WTC11 (cell line): ENCODE measurements at regions not wholly inside any gene's neighbourhood (a gene's known extent, or its start where the extent isn't known, plus 50 kb on each side); places are given as distances from the start of the nearest gene placed in this dataset.

Source experiments
- ATAC-seq: fragments of 200-7000 bp; cut with Tn5 transposase; 2 replicates; pipeline ENCODE4 v1.10.0; 2021; ENCODE audit warnings: mild to moderate bottlenecking, moderate library complexity
- CTCF ChIA-PET: fragments of 300-600 bp; sonication (Branson Sonifier 250); formaldehyde crosslinking; loops from one replicate; lab custom pipeline; 2021; ENCODE audit warnings: antibody characterized with exemption; lab: Charles Lee
- POLR2A ChIA-PET: fragments of 350-600 bp; sonication (Branson Sonifier 250); formaldehyde crosslinking; loops from one replicate; lab custom pipeline; 2021; ENCODE audit warnings: antibody characterized with exemption; lab: Charles Lee
- DNase-seq: peaks from one replicate; pipeline ENCODE4 v3.0.0; 2021; ENCODE audit warnings: low spot score
- H3K27ac Mint-ChIP-seq: 2 replicates; pipeline ENCODE4 v1.8.0; 2021; ENCODE audit warnings: mixed read lengths
- H3K27me3 Mint-ChIP-seq: 2 replicates; pipeline ENCODE4 v1.8.0; 2021; ENCODE audit warnings: low read depth, mild to moderate bottlenecking, moderate library complexity, mixed read lengths
- H3K36me3 Mint-ChIP-seq: 2 replicates; pipeline ENCODE4 v1.8.0; 2021; ENCODE audit warnings: mixed read lengths
- H3K4me1 Mint-ChIP-seq: 2 replicates; pipeline ENCODE4 v1.8.0; 2022; ENCODE audit warnings: mixed read lengths
- H3K4me3 Mint-ChIP-seq: 2 replicates; pipeline ENCODE4 v1.8.0; 2021; ENCODE audit warnings: mild to moderate bottlenecking, moderate library complexity, mixed read lengths
- H3K9me3 Mint-ChIP-seq: 2 replicates; pipeline ENCODE4 v1.8.0; 2021; ENCODE audit warnings: mixed read lengths
- CREB1 ChIP-seq: sonication (generic); formaldehyde crosslinking; IDR thresholded peaks from 2 replicates; pipeline ENCODE4 v1.8.0; 2023; ENCODE audit warnings: mild to moderate bottlenecking, missing genetic modification reagents
- CREM ChIP-seq: sonication (generic); formaldehyde crosslinking; IDR thresholded peaks from 2 replicates; pipeline ENCODE4 v1.8.1; 2022; ENCODE audit warnings: mild to moderate bottlenecking, missing genetic modification reagents, moderate library complexity
- FOXK1 ChIP-seq: sonication (generic); formaldehyde crosslinking; IDR thresholded peaks from 2 replicates; pipeline ENCODE4 v1.8.0; 2022; ENCODE audit warnings: mild to moderate bottlenecking, moderate library complexity, missing genetic modification reagents
- FOXP1 ChIP-seq: sonication (generic); formaldehyde crosslinking; IDR thresholded peaks from 2 replicates; pipeline ENCODE4 v1.8.0; 2022; ENCODE audit warnings: missing genetic modification reagents, mild to moderate bottlenecking, moderate library complexity, borderline replicate concordance
- GABPB1 ChIP-seq: sonication (generic); formaldehyde crosslinking; IDR thresholded peaks from 2 replicates; pipeline ENCODE4 v1.8.1; 2023; ENCODE audit warnings: mild to moderate bottlenecking, missing genetic modification reagents
- HMGA2 ChIP-seq: fragments of 250-450 bp; sonication (Bioruptor Pico); IDR thresholded peaks from 2 replicates; pipeline ENCODE4 v1.4.0; 2021; ENCODE audit warnings: mild to moderate bottlenecking, moderate library complexity
- JAZF1 ChIP-seq: fragments of 250-450 bp; sonication (Bioruptor Pico); IDR thresholded peaks from 2 replicates; pipeline ENCODE4 v1.9.0; 2021; ENCODE audit warnings: moderate library complexity, mild to moderate bottlenecking, inconsistent platforms
- NFATC4 ChIP-seq: fragments of 250-450 bp; sonication (Bioruptor Pico); IDR thresholded peaks from 2 replicates; pipeline ENCODE4 v1.9.0; 2021; ENCODE audit warnings: mild to moderate bottlenecking
- NR1H2 ChIP-seq: sonication (generic); formaldehyde crosslinking; IDR thresholded peaks from 2 replicates; pipeline ENCODE4 v1.9.0; 2021; ENCODE audit warnings: mild to moderate bottlenecking, moderate library complexity, missing genetic modification reagents
- NR3C1 ChIP-seq: sonication (generic); formaldehyde crosslinking; conservative IDR thresholded peaks from 2 replicates; pipeline ENCODE4 v1.8.1; 2023; ENCODE audit warnings: low read depth, mild to moderate bottlenecking, missing genetic modification reagents
- SMAD3 ChIP-seq: sonication (generic); formaldehyde crosslinking; IDR thresholded peaks from 2 replicates; pipeline ENCODE4 v1.8.0; 2022; ENCODE audit warnings: missing genetic modification reagents, mild to moderate bottlenecking, borderline replicate concordance
- SMAD4 ChIP-seq: sonication (generic); formaldehyde crosslinking; IDR thresholded peaks from 2 replicates; pipeline ENCODE4 v1.8.0; 2022; ENCODE audit warnings: mild to moderate bottlenecking, missing genetic modification reagents
- ZNF219 ChIP-seq: sonication (generic); formaldehyde crosslinking; IDR thresholded peaks from 2 replicates; pipeline ENCODE4 v1.8.0; 2023; ENCODE audit warnings: missing genetic modification reagents, mild to moderate bottlenecking, borderline replicate concordance
- ZNF396 ChIP-seq: fragments of 250-450 bp; sonication (Bioruptor Pico); IDR thresholded peaks from 2 replicates; pipeline ENCODE4 v1.8.0; 2021; ENCODE audit warnings: mild to moderate bottlenecking, moderate library complexity, borderline replicate concordance
- ZNF423 ChIP-seq: fragments of 250-450 bp; sonication (Bioruptor Pico); IDR thresholded peaks from 2 replicates; pipeline ENCODE4 v2.1.2; 2022; ENCODE audit warnings: mild to moderate bottlenecking, moderate library complexity
- TF ChIP-seq, protein P1 (sequence below): sonication (generic); formaldehyde crosslinking; IDR thresholded peaks from 2 replicates; pipeline ENCODE4 v1.8.0; 2022; ENCODE audit warnings: missing genetic modification reagents
- TF ChIP-seq, protein P2 (sequence below): fragments of 250-450 bp; sonication (Bioruptor Pico); IDR thresholded peaks from 2 replicates; pipeline ENCODE4 v1.9.0; 2021; ENCODE audit warnings: moderate library complexity, mild to moderate bottlenecking, inconsistent platforms, borderline replicate concordance
- TF ChIP-seq, protein P3 (sequence below): fragments of 250-450 bp; sonication (Bioruptor Pico); IDR thresholded peaks from 2 replicates; pipeline ENCODE4 v1.9.0; 2021; ENCODE audit warnings: mild to moderate bottlenecking, borderline replicate concordance
- TF ChIP-seq, protein P4 (sequence below): sonication (generic); formaldehyde crosslinking; IDR thresholded peaks from 2 replicates; pipeline ENCODE4 v1.8.1; 2023; ENCODE audit warnings: mild to moderate bottlenecking, missing genetic modification reagents, borderline replicate concordance

DNA sequence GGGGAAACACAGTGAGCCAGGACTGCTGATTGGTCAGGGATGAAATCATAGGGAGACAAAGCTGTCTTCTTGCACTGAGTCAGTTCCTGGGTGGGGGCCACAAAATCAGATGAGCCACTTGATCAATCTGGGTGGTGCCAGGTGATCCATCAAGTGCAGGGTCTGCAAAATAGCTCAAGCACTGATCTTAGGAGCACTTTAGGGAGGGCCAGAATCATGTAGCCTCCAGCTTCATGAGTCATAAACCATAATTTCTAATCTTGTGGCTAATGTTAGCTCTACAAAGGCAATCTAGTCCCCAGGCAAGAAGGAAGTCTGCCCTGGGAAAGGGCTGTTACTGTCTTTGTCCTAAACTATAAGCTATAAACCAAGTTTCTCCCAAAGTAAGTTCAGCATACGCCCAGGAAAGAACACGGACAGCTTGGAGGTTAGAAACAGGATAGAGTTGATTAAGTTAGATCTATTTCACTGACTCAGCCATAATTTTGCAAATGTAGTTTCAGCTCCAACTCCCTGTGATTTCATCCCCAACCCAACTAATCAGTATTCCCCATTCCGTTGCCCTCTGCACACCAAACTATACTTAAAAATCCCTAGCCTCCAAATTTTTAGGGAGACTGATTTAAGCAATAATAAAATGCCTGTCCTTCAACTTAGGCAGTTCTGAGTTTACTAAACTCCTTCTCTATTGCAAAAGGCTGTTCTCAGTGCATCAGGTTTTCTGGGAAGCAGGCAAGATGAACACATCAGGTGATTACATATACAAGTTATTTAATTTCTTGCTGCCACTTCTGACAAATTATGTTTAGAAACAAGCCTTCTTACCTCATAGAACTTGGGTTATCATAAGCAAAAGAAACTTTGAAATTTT is 226.9 kb upstream of the SPOPL start (continued):
- TF ChIP-seq, protein P1, sequence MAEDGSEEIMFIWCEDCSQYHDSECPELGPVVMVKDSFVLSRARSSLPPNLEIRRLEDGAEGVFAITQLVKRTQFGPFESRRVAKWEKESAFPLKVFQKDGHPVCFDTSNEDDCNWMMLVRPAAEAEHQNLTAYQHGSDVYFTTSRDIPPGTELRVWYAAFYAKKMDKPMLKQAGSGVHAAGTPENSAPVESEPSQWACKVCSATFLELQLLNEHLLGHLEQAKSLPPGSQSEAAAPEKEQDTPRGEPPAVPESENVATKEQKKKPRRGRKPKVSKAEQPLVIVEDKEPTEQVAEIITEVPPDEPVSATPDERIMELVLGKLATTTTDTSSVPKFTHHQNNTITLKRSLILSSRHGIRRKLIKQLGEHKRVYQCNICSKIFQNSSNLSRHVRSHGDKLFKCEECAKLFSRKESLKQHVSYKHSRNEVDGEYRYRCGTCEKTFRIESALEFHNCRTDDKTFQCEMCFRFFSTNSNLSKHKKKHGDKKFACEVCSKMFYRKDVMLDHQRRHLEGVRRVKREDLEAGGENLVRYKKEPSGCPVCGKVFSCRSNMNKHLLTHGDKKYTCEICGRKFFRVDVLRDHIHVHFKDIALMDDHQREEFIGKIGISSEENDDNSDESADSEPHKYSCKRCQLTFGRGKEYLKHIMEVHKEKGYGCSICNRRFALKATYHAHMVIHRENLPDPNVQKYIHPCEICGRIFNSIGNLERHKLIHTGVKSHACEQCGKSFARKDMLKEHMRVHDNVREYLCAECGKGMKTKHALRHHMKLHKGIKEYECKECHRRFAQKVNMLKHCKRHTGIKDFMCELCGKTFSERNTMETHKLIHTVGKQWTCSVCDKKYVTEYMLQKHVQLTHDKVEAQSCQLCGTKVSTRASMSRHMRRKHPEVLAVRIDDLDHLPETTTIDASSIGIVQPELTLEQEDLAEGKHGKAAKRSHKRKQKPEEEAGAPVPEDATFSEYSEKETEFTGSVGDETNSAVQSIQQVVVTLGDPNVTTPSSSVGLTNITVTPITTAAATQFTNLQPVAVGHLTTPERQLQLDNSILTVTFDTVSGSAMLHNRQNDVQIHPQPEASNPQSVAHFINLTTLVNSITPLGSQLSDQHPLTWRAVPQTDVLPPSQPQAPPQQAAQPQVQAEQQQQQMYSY: no peak
- TF ChIP-seq CREM (no peak), SMAD3 (CRISPR knock-in tag) (no peak), FOXK1 (no peak)

DNA sequence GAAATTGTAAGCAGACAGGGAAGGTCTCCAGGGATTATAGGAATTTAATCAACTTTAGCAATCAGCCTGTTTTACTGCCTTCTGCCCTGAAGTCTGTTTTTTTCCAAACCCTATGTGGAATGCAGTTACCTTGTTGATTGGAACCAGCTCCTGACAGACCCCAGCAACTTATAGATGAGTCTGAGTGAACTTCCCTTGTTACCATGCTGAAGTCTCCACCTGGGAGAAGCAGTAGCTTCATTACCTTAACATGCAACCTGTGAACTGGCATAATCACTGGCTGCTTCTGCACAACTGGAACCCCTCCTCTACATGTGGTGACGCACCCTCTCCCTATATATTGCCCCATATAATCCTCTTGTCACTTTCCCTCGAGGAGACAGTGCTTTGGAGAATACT is 226.3 kb upstream of the SPOPL start:
- CTCF ChIA-PET: no interaction called here
- POLR2A ChIA-PET: interaction anchor here (0.6 kb wide), 1 partner anchor 320 kb away, joined by 7 read pairs; no protein-coding TSS in a partner anchor
- DNase-seq: no peak
- TF ChIP-seq GABPB1 (CRISPR knock-in tag) (no peak), SMAD3 (CRISPR knock-in tag) (no peak), JAZF1 (CRISPR knock-in tag) (no peak), SMAD4 (no peak), NR3C1 (CRISPR knock-in tag) (no peak), NR1H2 (no peak), NFATC4 (no peak), CREM (no peak), ZNF219 (CRISPR knock-in tag) (no peak), CREB1 (CRISPR knock-in tag) (no peak), ZNF396 (no peak), ZNF423 (CRISPR knock-in tag) (no peak), FOXP1 (CRISPR knock-in tag) (no peak), HMGA2 (no peak)
- TF ChIP-seq, protein P1: no peak
- TF ChIP-seq, protein P2, sequence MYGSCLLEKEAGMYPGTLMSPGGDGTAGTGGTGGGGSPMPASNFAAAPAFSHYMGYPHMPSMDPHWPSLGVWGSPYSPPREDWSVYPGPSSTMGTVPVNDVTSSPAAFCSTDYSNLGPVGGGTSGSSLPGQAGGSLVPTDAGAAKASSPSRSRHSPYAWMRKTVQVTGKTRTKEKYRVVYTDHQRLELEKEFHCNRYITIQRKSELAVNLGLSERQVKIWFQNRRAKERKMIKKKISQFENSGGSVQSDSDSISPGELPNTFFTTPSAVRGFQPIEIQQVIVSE: no peak
- TF ChIP-seq, protein P3, sequence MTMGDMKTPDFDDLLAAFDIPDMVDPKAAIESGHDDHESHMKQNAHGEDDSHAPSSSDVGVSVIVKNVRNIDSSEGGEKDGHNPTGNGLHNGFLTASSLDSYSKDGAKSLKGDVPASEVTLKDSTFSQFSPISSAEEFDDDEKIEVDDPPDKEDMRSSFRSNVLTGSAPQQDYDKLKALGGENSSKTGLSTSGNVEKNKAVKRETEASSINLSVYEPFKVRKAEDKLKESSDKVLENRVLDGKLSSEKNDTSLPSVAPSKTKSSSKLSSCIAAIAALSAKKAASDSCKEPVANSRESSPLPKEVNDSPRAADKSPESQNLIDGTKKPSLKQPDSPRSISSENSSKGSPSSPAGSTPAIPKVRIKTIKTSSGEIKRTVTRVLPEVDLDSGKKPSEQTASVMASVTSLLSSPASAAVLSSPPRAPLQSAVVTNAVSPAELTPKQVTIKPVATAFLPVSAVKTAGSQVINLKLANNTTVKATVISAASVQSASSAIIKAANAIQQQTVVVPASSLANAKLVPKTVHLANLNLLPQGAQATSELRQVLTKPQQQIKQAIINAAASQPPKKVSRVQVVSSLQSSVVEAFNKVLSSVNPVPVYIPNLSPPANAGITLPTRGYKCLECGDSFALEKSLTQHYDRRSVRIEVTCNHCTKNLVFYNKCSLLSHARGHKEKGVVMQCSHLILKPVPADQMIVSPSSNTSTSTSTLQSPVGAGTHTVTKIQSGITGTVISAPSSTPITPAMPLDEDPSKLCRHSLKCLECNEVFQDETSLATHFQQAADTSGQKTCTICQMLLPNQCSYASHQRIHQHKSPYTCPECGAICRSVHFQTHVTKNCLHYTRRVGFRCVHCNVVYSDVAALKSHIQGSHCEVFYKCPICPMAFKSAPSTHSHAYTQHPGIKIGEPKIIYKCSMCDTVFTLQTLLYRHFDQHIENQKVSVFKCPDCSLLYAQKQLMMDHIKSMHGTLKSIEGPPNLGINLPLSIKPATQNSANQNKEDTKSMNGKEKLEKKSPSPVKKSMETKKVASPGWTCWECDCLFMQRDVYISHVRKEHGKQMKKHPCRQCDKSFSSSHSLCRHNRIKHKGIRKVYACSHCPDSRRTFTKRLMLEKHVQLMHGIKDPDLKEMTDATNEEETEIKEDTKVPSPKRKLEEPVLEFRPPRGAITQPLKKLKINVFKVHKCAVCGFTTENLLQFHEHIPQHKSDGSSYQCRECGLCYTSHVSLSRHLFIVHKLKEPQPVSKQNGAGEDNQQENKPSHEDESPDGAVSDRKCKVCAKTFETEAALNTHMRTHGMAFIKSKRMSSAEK: no peak
- TF ChIP-seq, protein P4, sequence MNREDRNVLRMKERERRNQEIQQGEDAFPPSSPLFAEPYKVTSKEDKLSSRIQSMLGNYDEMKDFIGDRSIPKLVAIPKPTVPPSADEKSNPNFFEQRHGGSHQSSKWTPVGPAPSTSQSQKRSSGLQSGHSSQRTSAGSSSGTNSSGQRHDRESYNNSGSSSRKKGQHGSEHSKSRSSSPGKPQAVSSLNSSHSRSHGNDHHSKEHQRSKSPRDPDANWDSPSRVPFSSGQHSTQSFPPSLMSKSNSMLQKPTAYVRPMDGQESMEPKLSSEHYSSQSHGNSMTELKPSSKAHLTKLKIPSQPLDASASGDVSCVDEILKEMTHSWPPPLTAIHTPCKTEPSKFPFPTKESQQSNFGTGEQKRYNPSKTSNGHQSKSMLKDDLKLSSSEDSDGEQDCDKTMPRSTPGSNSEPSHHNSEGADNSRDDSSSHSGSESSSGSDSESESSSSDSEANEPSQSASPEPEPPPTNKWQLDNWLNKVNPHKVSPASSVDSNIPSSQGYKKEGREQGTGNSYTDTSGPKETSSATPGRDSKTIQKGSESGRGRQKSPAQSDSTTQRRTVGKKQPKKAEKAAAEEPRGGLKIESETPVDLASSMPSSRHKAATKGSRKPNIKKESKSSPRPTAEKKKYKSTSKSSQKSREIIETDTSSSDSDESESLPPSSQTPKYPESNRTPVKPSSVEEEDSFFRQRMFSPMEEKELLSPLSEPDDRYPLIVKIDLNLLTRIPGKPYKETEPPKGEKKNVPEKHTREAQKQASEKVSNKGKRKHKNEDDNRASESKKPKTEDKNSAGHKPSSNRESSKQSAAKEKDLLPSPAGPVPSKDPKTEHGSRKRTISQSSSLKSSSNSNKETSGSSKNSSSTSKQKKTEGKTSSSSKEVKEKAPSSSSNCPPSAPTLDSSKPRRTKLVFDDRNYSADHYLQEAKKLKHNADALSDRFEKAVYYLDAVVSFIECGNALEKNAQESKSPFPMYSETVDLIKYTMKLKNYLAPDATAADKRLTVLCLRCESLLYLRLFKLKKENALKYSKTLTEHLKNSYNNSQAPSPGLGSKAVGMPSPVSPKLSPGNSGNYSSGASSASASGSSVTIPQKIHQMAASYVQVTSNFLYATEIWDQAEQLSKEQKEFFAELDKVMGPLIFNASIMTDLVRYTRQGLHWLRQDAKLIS (CRISPR knock-in tag): no peak

More for the DNA sequence above, 226.3 kb upstream of the SPOPL start:
- Mint-ChIP-seq H3K27ac (peak overlapping the region; percentile 50), H3K27me3 (no peaks in the 10 kb centered on the region), H3K9me3 (peaks cover 26% of the 10 kb centered on the region), H3K4me1 (peaks cover 62% of the 10 kb centered on the region), H3K4me3 (no peak overlapping the region; the same call in 1 of the 2 replicates), H3K36me3 (peaks cover 19% of the 10 kb centered on the region)
- ATAC-seq: peak; percentile 21; the same call in 1 of the 2 replicates
